CD4-positive, alpha-beta T cell treated with Interleukin-4 for 1 hour (primary cell): ENCODE measurements at regions not wholly inside any gene's neighbourhood (a gene's known extent, or its start where the extent isn't known, plus 50 kb on each side); places are given as distances from the start of the nearest gene placed in this dataset.
"Not testable (repeated sequence)": the region's sequence is repeated elsewhere in the genome, so short reads cannot be mapped to it uniquely, and the experiment has no call there.

ENCODE experiments used
- DNase-seq, 2 donors: peaks; one replicate each; pipeline ENCODE4 v3.0.0-alpha.2; 2020 to 2022

GRCh38 chr9:2397875-2398274, 223.7 kb upstream of the VLDLR start:
- not testable (repeated sequence) for DNase-seq

- DNase-seq = not testable (repeated sequence)
Observed at GRCh38 chr9:2401746-2402145, 219.8 kb upstream of the VLDLR start.

- no peak for DNase-seq
Observed at GRCh38 chr9:2403701-2404100, 217.9 kb upstream of the VLDLR start.

GRCh38 chr9:2406252-2406651, 215.3 kb upstream of the VLDLR start:
- DNase-seq = no peak

GRCh38 chr9:2407450-2407849, 214.1 kb upstream of the VLDLR start:
- DNase-seq = no peak

GRCh38 chr9:2411459-2412215, 209.9 kb upstream of the VLDLR start:
- DNase-seq = no peak

- DNase-seq = no peak
Observed at GRCh38 chr9:2413160-2413805, 208.3 kb upstream of the VLDLR start.

GRCh38 chr9:2414465-2414864, 207.1 kb upstream of the VLDLR start:
- no peak for DNase-seq

GRCh38 chr9:2415326-2415725, 206.3 kb upstream of the VLDLR start:
- no peak for DNase-seq

GRCh38 chr9:2417730-2418129, 203.9 kb upstream of the VLDLR start:
- no peak for DNase-seq

GRCh38 chr9:2418619-2419018, 203.0 kb upstream of the VLDLR start:
- no peak for DNase-seq

- DNase-seq = no peak
Observed at GRCh38 chr9:2419347-2419746, 202.2 kb upstream of the VLDLR start.

- no peak for DNase-seq
Observed at GRCh38 chr9:2420543-2420942, 201.0 kb upstream of the VLDLR start.

GRCh38 chr9:2424619-2425033, 197.0 kb upstream of the VLDLR start:
- no peak for DNase-seq

GRCh38 chr9:2425676-2426075, 195.9 kb upstream of the VLDLR start:
- DNase-seq = no peak

GRCh38 chr9:2427120-2427891, 194.3 kb upstream of the VLDLR start:
- no peak for DNase-seq

GRCh38 chr9:2439957-2440356, 181.6 kb upstream of the VLDLR start:
- no peak for DNase-seq

- DNase-seq = not testable (repeated sequence)
Observed at GRCh38 chr9:2443933-2444332, 177.7 kb upstream of the VLDLR start.

- no peak for DNase-seq
Observed at GRCh38 chr9:2448193-2448738, 173.3 kb upstream of the VLDLR start.

- no peak for DNase-seq
Observed at GRCh38 chr9:2453106-2453505, 168.5 kb upstream of the VLDLR start.

- no peak for DNase-seq
Observed at GRCh38 chr9:2453701-2454100, 167.9 kb upstream of the VLDLR start.

- no peak for DNase-seq
Observed at GRCh38 chr9:2459756-2460155, 161.8 kb upstream of the VLDLR start.

GRCh38 chr9:2461892-2462291, 159.7 kb upstream of the VLDLR start:
- no peak for DNase-seq

GRCh38 chr9:2464624-2465023, 157.0 kb upstream of the VLDLR start:
- no peak for DNase-seq
